Psoas muscle (tissue), 7 donors: ENCODE measurements at regions not wholly inside any gene's neighbourhood (a gene's known extent, or its start where the extent isn't known, plus 50 kb on each side); places are given as distances from the start of the nearest gene placed in this dataset.
A peak's percentile ranks its signal among the peaks of the same experiment; 100 is the strongest.
"Not testable (repeated sequence)": the region's sequence is repeated elsewhere in the genome, so short reads cannot be mapped to it uniquely, and the experiment has no call there.

Source experiments
- ATAC-seq, 4 donors: fragments of 200-7000 bp; cut with Tn5 transposase; one replicate each; pipeline ENCODE4 v1.9.1; 2020; ENCODE audit warnings: moderate library complexity in 3 of 4, mild to moderate bottlenecking in 2 of 4
- DNase-seq, 2 donors: peaks; one replicate each; pipeline ENCODE4 v3.0.0-alpha.2; 2020
- H3K27ac ChIP-seq: fragments of 200-600 bp; one replicate; pipeline ENCODE4 v1.8.0; 2022
- H3K27me3 ChIP-seq, 3 donors: fragments of 200-600 bp in 1 of 3; one replicate each; pipeline versions ENCODE4 v1.6.1 to v1.8.0; 2013 to 2022; ENCODE audit warnings: low read length in 2 of 3, mild to moderate bottlenecking in 2 of 3, moderate library complexity in 1 of 3; ENCODE audit not compliant: insufficient read depth in 3 of 3
- H3K36me3 ChIP-seq, 2 donors: fragments of 200-600 bp in 1 of 2; one replicate each; pipeline versions ENCODE4 v1.6.1 to v1.8.0; 2013 to 2022; ENCODE audit warnings: low read depth in 1 of 2, mild to moderate bottlenecking in 1 of 2, moderate library complexity in 1 of 2; ENCODE audit not compliant: insufficient read depth in 1 of 2
- H3K4me1 ChIP-seq: fragments of 200-600 bp; one replicate; pipeline ENCODE4 v1.8.0; 2022
- H3K4me3 ChIP-seq: fragments of 200-600 bp; one replicate; pipeline ENCODE4 v1.8.0; 2022; ENCODE audit warnings: mild to moderate bottlenecking
- H3K9me3 ChIP-seq: fragments of 200-600 bp; one replicate; pipeline ENCODE4 v1.8.0; 2022
- WGBS, 3 donors: extraction: QIAGEN DNeasy Blood & Tissue Kit; methylation state at CpG; one replicate each; pipeline versions ENCODE4 v1.1.6 to v1.1.7; 2013; 5-methylcytosine and 5-hydroxymethylcytosine counted together
- intact Hi-C, 2 donors: fragments of 100-400 bp; cut with DNase I; formaldehyde crosslinking; loops; one replicate each; pipeline versions ENCODE4 v1.11.0 to v1.14.2; 2022
- TF ChIP-seq, protein P1 (sequence below): fragments of 200-600 bp; IDR thresholded peaks from one replicate; pipeline ENCODE4 v1.8.0; 2022; ENCODE audit warnings: antibody characterized with exemption
- donor health status: healthy with polysubstance abuse.
- donor health status: DM: no; HTN: no; CAD: no; lungs with moderate emphysema.
- donor health status: Bipolar disorder and iron deficiency.
- donor health status: healthy.
- donor health status: DM: yes; HTN: yes; CAD: no.
- donor health status: DM: no; HTN: no; CAD: no.
- donor health status: DM: yes; HTN: yes; CAD: no.

GRCh38 chr15:20284891-20285535, 256.6 kb downstream of the GOLGA6L6 start:
- H3K36me3 ChIP-seq, H3K9me3 ChIP-seq, intact Hi-C loops, H3K4me3 ChIP-seq, H3K27me3 ChIP-seq, DNase-seq, H3K4me1 ChIP-seq, H3K27ac ChIP-seq, ATAC-seq: not testable (repeated sequence)
- WGBS, 3 donors, result 46 to 48% (median 47%) methylated on average over 3 of the region's 3 CpGs

GRCh38 chr15:20283651-20284050, 257.9 kb downstream of the GOLGA6L6 start:
- not testable (repeated sequence) for DNase-seq

GRCh38 chr15:20282491-20282943, 259.1 kb downstream of the GOLGA6L6 start:
- H3K9me3 ChIP-seq, H3K4me1 ChIP-seq, intact Hi-C loops, H3K36me3 ChIP-seq, H3K4me3 ChIP-seq, H3K27ac ChIP-seq, H3K27me3 ChIP-seq: not testable (repeated sequence)
- peak in 1 of 2 donors; percentile 55 for DNase-seq
- WGBS, 3 donors, result 81 to 82% (median 82%) methylated on average over 29 of the region's 29 CpGs
- ATAC-seq, result peak in 1 of 4 donors; percentile 23

More at GRCh38 chr15:20283651-20284050, 257.9 kb downstream of the GOLGA6L6 start:
- H3K4me3 ChIP-seq, ATAC-seq, H3K27me3 ChIP-seq, intact Hi-C loops, H3K27ac ChIP-seq, H3K9me3 ChIP-seq, H3K4me1 ChIP-seq, H3K36me3 ChIP-seq: not testable (repeated sequence)
- WGBS, 3 donors, result 47 to 56% (median 52%) methylated on average over 3 of the region's 3 CpGs

DNA sequence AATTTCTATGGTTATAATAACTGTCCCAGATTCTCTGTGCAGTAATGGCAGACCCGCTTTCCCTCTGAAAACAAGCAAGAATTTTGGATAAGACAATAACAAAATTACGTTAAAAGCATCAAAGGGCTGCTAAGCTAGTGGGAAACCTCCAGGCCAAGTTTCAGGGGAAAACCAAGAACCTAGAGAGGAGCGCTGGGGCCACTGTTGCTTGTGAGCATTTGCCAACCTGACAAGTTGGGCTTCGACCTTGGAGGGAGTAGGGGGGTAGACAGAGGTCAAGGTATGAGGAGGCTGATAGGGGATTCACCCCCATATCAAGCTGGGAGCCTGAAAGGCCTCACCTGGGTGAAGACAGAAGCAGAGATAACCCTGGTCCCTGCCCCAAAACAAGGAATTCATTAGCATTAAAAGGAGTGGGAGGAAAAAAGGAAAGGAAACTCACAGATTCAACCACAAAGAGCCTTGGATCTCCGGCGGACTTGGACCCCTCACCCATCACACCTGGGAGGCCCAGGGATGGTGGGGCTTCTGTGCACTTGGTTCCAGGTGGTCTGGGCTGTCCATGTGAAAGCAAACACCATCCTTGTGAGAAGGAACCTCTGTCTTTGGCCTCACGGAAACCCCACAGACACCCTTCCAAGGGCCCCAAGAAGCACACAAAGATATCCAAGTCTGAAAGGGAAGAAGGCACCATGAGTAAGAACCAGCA, 259.9 kb downstream of the GOLGA6L6 start:
- H3K27ac ChIP-seq, intact Hi-C loops, ATAC-seq, H3K4me1 ChIP-seq, H3K27me3 ChIP-seq, H3K4me3 ChIP-seq, H3K9me3 ChIP-seq, H3K36me3 ChIP-seq: not testable (repeated sequence)
- 67 to 74% (median 70%) methylated on average over 7 of the region's 7 CpGs for WGBS, 3 donors
- peak in 1 of 2 donors; percentile 27 for DNase-seq

DNA sequence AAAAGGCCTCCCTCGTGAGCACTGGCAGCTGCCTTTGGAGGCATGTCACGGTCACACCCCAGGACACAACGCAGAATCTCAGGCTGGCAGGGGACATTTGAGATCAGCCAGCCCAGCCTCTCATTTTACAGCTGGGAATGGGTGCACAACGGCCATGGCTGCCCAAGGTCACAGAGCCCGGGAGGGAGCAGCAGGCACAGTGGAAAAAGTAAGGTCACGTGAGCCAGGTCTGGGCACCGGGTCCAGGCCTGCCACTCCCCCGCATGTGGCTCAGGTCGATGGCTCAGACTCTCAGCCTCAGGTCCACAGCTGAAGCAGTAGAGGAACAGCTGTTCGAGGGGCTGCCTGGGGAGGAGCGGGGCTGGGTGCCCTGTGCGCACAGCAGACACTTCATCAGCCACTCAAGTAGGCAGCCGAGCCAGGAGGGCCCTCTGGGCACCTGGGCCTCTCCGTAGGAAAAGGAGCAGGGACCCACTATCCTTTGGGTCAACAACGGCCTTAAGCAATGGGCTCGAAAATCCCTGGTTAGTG, 260.6 kb downstream of the GOLGA6L6 start:
- DNase-seq (peak in 1 of 2 donors; percentile 52), ATAC-seq (peak in 2 of 4 donors; percentile 30 to 42)
- WGBS, 3 donors, result 75 to 79% (median 78%) methylated on average over 16 of the region's 16 CpGs
- H3K4me3 ChIP-seq, result no peak overlapping the region
- TF ChIP-seq, protein P1, sequence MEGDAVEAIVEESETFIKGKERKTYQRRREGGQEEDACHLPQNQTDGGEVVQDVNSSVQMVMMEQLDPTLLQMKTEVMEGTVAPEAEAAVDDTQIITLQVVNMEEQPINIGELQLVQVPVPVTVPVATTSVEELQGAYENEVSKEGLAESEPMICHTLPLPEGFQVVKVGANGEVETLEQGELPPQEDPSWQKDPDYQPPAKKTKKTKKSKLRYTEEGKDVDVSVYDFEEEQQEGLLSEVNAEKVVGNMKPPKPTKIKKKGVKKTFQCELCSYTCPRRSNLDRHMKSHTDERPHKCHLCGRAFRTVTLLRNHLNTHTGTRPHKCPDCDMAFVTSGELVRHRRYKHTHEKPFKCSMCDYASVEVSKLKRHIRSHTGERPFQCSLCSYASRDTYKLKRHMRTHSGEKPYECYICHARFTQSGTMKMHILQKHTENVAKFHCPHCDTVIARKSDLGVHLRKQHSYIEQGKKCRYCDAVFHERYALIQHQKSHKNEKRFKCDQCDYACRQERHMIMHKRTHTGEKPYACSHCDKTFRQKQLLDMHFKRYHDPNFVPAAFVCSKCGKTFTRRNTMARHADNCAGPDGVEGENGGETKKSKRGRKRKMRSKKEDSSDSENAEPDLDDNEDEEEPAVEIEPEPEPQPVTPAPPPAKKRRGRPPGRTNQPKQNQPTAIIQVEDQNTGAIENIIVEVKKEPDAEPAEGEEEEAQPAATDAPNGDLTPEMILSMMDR, result no peak
- no peak overlapping the region for H3K27ac ChIP-seq
- H3K9me3 ChIP-seq, result no peaks in the 10 kb centered on the region
- no peaks in the 10 kb centered on the region for H3K4me1 ChIP-seq
- no peaks in the 10 kb centered on the region for H3K36me3 ChIP-seq
- intact Hi-C loops, result no loop called here
- no peaks in the 10 kb centered on the region for H3K27me3 ChIP-seq

DNA sequence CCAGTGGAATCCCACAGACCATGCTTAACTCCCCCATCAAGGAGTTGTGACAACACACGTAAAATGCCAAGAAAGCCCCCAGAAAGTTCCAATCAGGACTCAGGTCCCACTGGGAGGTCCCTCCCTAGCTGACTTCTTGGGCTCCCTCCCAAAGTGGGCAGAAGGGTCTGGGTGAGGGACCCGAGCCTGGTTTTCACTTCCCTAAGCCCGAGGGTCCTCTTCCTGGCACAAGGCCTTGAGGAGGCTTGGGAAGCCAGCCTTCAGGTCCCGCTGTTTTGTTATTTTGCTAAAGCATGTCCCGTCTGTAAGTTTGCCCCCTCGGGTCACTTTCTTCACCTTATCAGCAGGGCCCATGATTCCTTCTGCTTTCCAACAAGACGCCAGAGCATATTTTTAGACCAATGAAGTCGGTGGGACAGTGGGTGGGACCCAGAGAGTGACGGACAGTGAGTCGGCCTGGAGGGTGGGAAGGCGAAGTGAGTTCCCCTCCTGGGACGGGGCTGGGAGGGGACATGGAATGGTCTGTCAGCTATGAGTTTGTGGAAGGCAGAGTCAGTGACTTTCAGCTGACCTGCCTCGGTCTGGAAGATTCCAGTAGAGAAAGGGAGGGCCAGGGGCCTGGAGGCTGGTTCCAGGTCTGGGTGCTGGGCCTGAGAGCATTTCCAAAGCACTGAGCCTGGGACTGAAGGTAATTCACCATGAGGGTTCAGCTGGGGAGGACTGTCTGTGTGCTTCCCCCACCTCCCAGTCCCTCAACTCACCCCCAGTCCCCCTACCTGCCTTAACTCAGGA, 261.3 kb downstream of the GOLGA6L6 start:
- H3K4me1 ChIP-seq, H3K4me3 ChIP-seq, H3K9me3 ChIP-seq, H3K27me3 ChIP-seq, intact Hi-C loops, H3K36me3 ChIP-seq, H3K27ac ChIP-seq: not testable (repeated sequence)
- DNase-seq, result peak in 1 of 2 donors; percentile 52
- WGBS, 3 donors, result 73 to 75% (median 73%) methylated on average over 13 of the region's 13 CpGs
- peak in 3 of 4 donors; percentile 16 to 32 (median 21) for ATAC-seq

DNA sequence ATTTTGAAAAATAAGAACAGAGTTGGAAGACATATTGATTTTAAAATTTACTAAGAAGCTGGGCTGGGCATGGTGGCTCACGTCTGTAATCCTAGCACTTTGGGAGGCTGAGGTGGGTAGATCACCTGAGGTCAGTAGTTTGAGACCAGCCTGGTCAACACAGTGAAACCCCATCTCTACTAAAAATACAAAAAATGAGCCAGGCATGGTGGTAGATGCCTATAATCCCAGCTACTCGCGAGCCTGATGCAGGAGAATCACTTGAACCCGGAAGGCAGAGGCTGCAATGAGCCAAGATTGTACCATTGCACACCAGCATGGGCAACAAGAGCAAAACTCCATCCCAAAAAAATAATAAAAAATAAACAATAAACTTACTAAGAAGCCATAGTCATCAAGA, 262.5 kb downstream of the GOLGA6L6 start:
- intact Hi-C loops, H3K36me3 ChIP-seq, H3K4me1 ChIP-seq, H3K27ac ChIP-seq, H3K27me3 ChIP-seq, H3K4me3 ChIP-seq, DNase-seq, H3K9me3 ChIP-seq, ATAC-seq: not testable (repeated sequence)
- 50 to 56% (median 53%) methylated on average over 4 of the region's 4 CpGs for WGBS, 3 donors

GRCh38 chr15:20278376-20278775, 263.2 kb downstream of the GOLGA6L6 start:
- H3K36me3 ChIP-seq, intact Hi-C loops, H3K27ac ChIP-seq, H3K9me3 ChIP-seq, H3K4me1 ChIP-seq, ATAC-seq, DNase-seq, H3K4me3 ChIP-seq, H3K27me3 ChIP-seq: not testable (repeated sequence)
- WGBS, 3 donors, result 19 to 37% (median 21%) methylated on average over 1 of the region's 1 CpG

DNA sequence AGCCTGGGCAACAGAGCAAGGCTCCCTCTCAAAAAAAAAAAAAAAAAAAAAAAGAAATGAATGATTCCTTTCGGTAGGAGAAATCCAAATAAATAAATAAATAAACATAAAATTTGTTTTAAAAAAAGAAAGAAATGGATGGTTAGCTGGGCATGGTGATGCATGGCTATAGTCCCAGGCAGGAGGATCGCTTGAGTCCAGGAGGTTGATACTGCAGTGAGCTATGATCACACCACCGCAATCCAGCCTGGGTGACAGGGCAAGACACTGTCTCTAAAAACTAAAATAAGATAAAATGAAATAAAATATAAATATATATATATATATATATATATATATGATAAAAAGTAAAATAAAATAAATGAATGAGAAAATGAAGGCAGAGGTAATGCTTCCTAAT, 264.1 kb downstream of the GOLGA6L6 start:
- H3K9me3 ChIP-seq, H3K36me3 ChIP-seq, ATAC-seq, DNase-seq, H3K4me1 ChIP-seq, H3K27ac ChIP-seq, H3K4me3 ChIP-seq, H3K27me3 ChIP-seq, intact Hi-C loops: not testable (repeated sequence)
- 71 to 82% (median 79%) methylated on average over 3 of the region's 3 CpGs for WGBS, 3 donors
